HUES6 (cell line): ENCODE measurements at regions not wholly inside any gene's neighbourhood (a gene's known extent, or its start where the extent isn't known, plus 50 kb on each side); places are given as distances from the start of the nearest gene placed in this dataset.

Experiments used
- H3K27ac ChIP-seq: 2 replicates; pipeline ENCODE4 v1.7.0; 2013; ENCODE audit warnings: low read depth, mild to moderate bottlenecking, low read length, inconsistent platforms
- H3K27me3 ChIP-seq: 2 replicates; pipeline ENCODE4 v1.6.1; 2013; ENCODE audit warnings: low read length; ENCODE audit not compliant: control insufficient read depth, insufficient read depth
- H3K36me3 ChIP-seq: 2 replicates; pipeline ENCODE4 v1.6.1; 2013; ENCODE audit warnings: low read length; ENCODE audit not compliant: control insufficient read depth, insufficient read depth
- H3K4me1 ChIP-seq: 2 replicates; pipeline ENCODE4 v1.6.1; 2013; ENCODE audit warnings: low read length; ENCODE audit not compliant: control insufficient read depth, insufficient read depth
- H3K4me3 ChIP-seq: 2 replicates; pipeline ENCODE4 v1.5.1; 2013; ENCODE audit warnings: low read depth, low read length
- H3K9ac ChIP-seq: one replicate; pipeline ENCODE4 v1.6.1; 2013; ENCODE audit warnings: mild to moderate bottlenecking, low read length
- H3K9me3 ChIP-seq: 2 replicates; pipeline ENCODE4 v1.6.1; 2013; ENCODE audit warnings: low read depth, low read length; ENCODE audit not compliant: control insufficient read depth, insufficient read depth

DNA sequence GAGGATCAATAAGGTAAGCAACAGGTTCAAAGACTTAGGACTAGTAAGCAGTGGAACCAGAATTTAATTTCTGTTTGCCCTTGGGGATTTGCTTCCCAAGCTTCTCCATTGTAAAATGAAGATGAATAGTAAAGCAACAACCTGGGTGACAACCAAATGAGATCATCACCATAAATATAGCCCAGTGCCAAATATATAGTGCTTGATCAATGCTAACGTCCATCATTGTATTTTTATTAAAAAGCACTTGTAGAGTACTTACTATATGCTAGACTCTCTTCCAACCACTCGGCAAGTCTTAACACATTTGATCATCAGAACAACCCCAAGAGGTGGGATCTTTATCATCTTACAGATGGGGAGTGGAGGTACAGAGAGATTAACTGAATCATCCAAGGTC is 51.5 kb upstream of the NMNAT3 start:
- Histone ChIP-seq H3K27ac (no peak overlapping the region), H3K9me3 (no peaks in the 10 kb centered on the region), H3K36me3 (no peaks in the 10 kb centered on the region), H3K27me3 (0 out of 2 replicates have a peak, but pooled peaks cover 5% of the 10 kb centered on the region), H3K4me1 (no peaks in the 10 kb centered on the region), H3K4me3 (no peak overlapping the region), H3K9ac (no peak overlapping the region)

DNA sequence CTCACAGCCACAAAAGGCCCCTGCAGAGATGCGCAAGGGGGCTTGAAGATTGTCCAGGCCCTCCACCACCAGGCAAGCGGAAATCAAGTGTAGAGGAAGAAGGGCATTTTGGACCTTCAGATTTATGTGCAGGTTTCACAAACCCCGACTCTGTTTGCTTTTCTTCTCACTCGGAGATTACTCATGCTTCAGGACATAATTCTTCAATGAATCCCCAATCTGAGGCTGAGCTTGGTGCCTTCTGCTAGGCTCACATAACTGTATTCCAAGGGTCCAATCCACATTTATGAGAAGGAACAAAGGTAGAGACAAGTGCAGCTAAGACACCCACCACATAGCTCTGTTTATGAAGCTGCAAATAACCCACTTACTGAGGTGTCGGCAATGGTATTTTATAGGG is 50.6 kb upstream of the NMNAT3 start:
- H3K36me3 ChIP-seq: no peaks in the 10 kb centered on the region
- 0 out of 2 replicates have a peak, but pooled peaks cover 5% of the 10 kb centered on the region for H3K27me3 ChIP-seq
- H3K4me3 ChIP-seq: no peak overlapping the region
- no peak overlapping the region for H3K9ac ChIP-seq
- no peak overlapping the region for H3K27ac ChIP-seq
- H3K9me3 ChIP-seq: no peaks in the 10 kb centered on the region
- no peaks in the 10 kb centered on the region for H3K4me1 ChIP-seq
